ENCODE measurements at regions not wholly inside any gene's neighbourhood (a gene's known extent, or its start where the extent isn't known, plus 50 kb on each side); places are given as distances from the start of the nearest gene placed in this dataset.

DNA sequence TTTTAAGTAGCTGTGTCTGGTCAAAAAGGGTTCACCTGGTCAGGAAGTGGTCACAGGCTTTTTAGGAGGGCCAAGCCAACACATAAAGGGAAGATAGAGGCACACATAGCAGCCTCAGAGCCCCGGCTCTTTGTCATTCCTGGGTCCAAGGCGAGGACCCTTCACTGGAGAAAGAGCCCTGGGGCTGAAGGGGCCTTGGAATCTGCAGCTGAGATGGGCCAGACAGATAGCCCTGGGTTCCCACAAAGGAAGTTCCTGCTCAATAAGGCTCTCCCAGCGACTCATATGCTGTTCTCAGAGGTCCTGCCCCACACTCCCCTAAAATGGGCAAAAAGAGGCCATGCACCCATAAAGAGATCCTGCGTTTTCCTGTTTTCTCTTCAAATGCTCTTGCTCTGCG, 77.7 kb downstream of the LINC01488 start:
- peaks cover 17% of the 10 kb centered on the region for H3K4me1 ChIP-seq
- H3K27me3 ChIP-seq, result peaks cover 16% of the 10 kb centered on the region; the same call in 1 of the 2 replicates
- no peaks in the 10 kb centered on the region for H3K36me3 ChIP-seq
- no peak overlapping the region for H3K9ac ChIP-seq
- peak overlapping the region; percentile 48 for H3K4me2 ChIP-seq
- H3K27ac ChIP-seq, result no peak overlapping the region
- peaks cover 9% of the 10 kb centered on the region; the same call in 1 of the 2 replicates for H3K9me3 ChIP-seq
- no peak overlapping the region for H3K4me3 ChIP-seq
- H4K20me1 ChIP-seq, result no peaks in the 10 kb centered on the region
- TF ChIP-seq Cebpa-rat (IDR thresholded peaks at IDR 0.05), result no peak

DNA sequence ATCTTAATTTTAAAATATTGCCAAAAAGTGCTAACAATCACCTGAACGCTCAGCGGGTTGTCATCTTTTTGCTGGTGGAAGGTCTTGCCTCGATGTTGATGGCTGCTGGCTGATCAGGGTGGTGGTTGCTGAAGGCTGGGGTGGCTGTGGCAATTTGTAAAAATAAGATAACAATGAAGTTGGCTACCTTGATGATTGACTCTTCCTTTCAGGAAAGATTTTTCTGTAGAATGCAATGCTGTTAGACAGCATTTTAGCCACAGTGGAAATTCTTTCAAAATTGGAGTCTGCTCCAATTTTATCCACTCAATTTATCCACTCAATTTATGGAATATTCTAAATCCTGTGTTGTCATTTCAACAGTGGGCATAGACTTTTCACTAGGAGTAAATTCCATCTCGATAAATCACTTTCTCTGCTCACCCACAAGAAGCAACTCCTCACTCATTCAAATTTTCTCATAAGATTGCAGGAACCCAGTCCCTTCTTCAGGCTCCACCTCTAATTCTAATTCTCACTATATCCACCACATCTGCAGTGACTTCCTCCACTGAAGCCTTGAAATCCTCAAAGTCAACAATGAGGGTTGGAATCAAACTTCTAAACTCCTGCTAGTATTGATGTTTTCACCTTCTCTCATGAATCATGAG, 78.8 kb downstream of the LINC01488 start:
- peaks cover 17% of the 10 kb centered on the region for H3K4me1 ChIP-seq
- H4K20me1 ChIP-seq, result no peaks in the 10 kb centered on the region
- no peak overlapping the region for H3K4me2 ChIP-seq
- H3K4me3 ChIP-seq, result no peak overlapping the region
- H3K27me3 ChIP-seq, result peaks cover 16% of the 10 kb centered on the region; the same call in 1 of the 2 replicates
- H3K36me3 ChIP-seq, result no peaks in the 10 kb centered on the region
- no peak overlapping the region for H3K27ac ChIP-seq
- peaks cover 9% of the 10 kb centered on the region; the same call in 1 of the 2 replicates for H3K9me3 ChIP-seq
- no peak for TF ChIP-seq Cebpa-rat (IDR thresholded peaks at IDR 0.05)
- H3K9ac ChIP-seq, result no peak overlapping the region

DNA sequence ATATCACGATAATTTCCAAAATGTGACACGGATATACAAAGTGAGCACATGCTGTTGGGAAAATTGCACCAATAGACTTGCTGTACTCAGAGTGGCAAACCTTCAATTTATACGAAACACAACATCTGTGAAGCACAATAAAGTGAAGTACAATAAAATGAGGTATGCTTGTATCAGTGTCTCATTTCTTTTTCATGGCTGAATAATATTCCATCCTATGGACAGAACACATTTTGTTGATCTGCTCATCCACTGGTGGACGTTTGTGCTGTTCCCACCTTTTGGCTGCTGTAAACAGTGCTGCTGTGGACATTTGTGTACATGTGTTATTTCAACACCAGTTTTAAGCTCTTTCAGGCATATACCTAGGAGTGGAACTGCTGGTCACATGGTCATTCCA, 78.7 kb upstream of the CCND1 start:
- TF ChIP-seq Cebpa-rat (IDR thresholded peaks at IDR 0.05), result no peak
- Histone ChIP-seq H3K27me3 (peaks cover 16% of the 10 kb centered on the region; the same call in 1 of the 2 replicates), H3K4me2 (no peak overlapping the region), H3K9ac (no peak overlapping the region), H4K20me1 (no peaks in the 10 kb centered on the region), H3K36me3 (no peaks in the 10 kb centered on the region), H3K4me3 (no peak overlapping the region), H3K9me3 (peaks cover 9% of the 10 kb centered on the region; the same call in 1 of the 2 replicates), H3K4me1 (peaks cover 17% of the 10 kb centered on the region), H3K27ac (no peak overlapping the region)

DNA sequence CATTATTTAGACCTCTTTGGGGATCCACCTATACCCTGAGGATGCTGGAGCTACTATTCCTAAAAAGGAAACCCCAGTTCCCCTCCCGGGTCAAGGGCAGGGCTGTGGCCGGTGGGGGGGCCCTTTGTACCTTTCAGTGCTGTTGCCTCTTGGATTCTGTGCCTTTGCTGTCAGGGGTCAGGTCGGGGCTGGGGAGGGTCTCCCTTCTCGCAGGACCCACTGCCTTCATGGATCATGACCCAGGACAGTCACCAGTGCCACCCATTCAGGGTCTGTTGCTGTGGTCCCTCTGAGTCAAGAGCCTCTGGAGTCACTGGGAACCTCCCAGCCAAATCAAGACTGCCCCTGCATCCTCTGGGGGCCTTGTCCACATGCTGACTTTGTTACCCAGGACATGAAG, 78.1 kb upstream of the CCND1 start:
- Histone ChIP-seq H3K9me3 (peaks cover 9% of the 10 kb centered on the region; the same call in 1 of the 2 replicates), H3K36me3 (no peaks in the 10 kb centered on the region), H3K27ac (no peak overlapping the region), H3K4me2 (no peak overlapping the region), H3K4me1 (peaks cover 17% of the 10 kb centered on the region), H4K20me1 (no peaks in the 10 kb centered on the region), H3K4me3 (no peak overlapping the region), H3K9ac (no peak overlapping the region), H3K27me3 (peaks cover 16% of the 10 kb centered on the region; the same call in 1 of the 2 replicates)
- no peak for TF ChIP-seq Cebpa-rat (IDR thresholded peaks at IDR 0.05)

DNA sequence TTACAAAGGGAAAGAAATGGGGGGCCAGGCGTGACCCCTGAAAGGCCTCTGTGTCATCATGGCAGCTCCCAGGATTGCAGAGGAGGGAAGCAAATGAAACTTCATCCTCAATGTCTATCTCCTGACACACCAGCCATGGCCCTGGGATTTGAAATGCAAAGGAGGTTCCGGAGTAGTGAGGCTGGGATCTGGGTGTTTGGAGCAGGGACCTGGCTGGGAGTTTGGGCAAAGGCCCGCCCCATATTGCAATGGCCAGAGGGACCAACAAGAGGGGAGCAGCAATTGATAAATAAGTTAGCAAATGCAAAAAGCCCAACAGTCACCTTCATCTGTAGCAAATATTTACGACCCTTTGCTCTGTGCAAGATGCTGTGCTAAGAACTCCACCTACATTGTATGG, 77.7 kb upstream of the CCND1 start:
- H3K4me1 ChIP-seq, result peaks cover 12% of the 10 kb centered on the region
- H3K9ac ChIP-seq, result no peak overlapping the region
- H3K4me2 ChIP-seq, result no peak overlapping the region
- H4K20me1 ChIP-seq, result no peaks in the 10 kb centered on the region
- peaks cover 13% of the 10 kb centered on the region; the same call in 1 of the 2 replicates for H3K27me3 ChIP-seq
- H3K4me3 ChIP-seq, result no peak overlapping the region
- peaks cover 9% of the 10 kb centered on the region; the same call in 1 of the 2 replicates for H3K9me3 ChIP-seq
- H3K27ac ChIP-seq, result no peak overlapping the region
- no peak for TF ChIP-seq Cebpa-rat (IDR thresholded peaks at IDR 0.05)
- no peaks in the 10 kb centered on the region for H3K36me3 ChIP-seq

DNA sequence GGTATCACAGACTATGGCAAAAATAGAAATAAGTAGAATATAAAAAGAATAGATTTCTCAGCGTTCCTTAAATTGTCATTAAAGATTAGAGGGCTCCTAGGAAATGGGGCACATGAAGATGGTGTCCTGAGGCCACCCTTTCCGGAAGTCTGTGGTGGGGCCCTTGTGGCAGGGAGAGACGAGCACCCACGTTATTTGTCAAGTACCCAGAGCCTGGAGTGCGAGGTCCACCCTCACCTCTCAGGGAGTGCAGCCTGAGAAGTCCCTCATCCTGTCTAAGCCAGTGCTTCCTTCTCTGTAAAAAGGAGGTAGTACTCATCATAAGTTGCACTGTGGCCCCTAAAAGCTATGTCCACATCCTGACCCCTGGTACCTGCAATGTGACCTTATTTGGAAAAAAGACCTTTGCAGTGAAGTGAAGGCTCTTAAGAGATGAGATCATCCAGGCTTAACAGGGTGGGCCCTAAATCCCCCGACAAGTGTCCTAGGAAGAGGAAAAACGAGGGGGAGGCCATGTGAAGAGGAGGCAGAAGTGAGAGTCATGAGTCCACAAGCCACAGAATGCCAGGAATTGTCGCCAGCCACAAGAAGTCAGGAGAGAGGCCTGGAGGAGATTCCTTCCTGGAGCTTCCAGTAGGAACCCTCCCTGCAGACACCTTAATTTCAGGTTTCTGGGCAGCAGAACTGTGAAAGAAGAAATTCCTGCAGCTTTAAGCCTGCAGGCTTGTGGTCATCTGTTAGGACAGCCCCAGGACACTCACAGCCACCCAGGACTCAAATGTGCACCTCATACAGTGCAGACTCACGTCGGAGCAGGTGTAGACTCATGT, 76.8 kb upstream of the CCND1 start:
- Histone ChIP-seq H3K4me1 (peaks cover 4% of the 10 kb centered on the region), H4K20me1 (no peaks in the 10 kb centered on the region), H3K27me3 (peaks cover 4% of the 10 kb centered on the region; the same call in 1 of the 2 replicates), H3K4me2 (no peak overlapping the region), H3K9ac (no peak overlapping the region), H3K4me3 (no peak overlapping the region), H3K36me3 (no peaks in the 10 kb centered on the region), H3K27ac (no peak overlapping the region), H3K9me3 (peaks cover 9% of the 10 kb centered on the region; the same call in 1 of the 2 replicates)
- TF ChIP-seq Cebpa-rat (IDR thresholded peaks at IDR 0.05), result no peak

DNA sequence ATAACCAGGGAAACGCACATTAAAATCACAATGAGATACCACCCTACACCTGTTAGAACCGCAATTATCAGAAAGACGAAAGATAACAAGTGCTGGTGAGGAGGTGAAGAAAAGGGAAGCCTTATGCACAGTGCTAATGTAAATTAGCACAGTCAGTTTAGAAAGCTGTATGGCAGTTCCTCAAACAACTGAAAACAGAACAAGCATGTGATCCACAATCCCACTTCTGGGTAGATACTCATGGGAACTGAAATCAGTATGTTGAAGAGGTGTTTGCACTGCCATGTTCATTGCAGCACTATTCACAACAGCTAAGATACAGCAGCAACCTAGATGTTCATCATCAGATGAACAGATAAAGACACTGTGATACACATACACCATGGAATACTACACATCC, 75.0 kb upstream of the CCND1 start:
- no peaks in the 10 kb centered on the region for H4K20me1 ChIP-seq
- no peak for TF ChIP-seq Cebpa-rat (IDR thresholded peaks at IDR 0.05)

DNA sequence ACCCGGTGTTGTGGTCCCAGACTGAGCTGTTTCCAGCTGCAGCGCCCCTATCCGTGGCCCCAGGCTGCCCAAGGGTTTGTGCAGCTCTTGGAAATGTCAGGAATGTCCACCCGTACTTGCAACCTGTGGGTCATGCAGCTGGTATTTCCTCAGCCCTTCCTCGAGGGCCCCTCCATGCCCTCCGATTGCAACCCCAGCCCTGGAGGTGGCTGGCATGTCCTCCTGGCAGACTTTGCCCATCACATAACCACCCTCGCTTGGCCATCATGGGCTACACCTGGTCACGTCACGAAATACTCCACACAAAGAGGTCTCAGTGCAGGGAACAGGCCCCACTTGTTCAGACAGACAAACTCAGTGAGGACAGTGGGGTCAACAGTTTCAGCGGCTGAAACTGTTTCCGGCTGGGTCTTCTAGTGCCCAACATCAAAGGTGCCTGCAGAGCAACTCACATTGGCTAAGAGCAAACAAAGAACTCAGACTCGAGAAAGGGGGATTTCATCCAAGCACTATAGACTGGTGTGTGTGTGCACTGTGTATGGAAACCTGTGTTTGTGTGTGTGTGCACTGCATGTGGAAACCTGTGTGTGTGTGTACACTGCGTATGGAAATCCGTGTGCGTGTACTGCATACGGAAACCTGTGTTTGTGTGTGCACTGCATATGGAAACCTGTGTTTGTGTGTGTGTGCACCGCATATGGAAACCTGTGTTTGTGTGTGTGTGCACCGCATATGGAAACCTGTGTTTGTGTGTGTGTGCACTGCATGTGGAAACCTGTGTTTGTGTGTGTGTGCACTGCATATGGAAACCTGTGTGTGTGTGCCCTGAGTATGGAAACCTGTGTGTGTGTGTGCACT, 72.8 kb upstream of the CCND1 start:
- no peak for TF ChIP-seq Cebpa-rat (IDR thresholded peaks at IDR 0.05)
- Histone ChIP-seq H3K27ac (no peak overlapping the region), H3K4me3 (no peak overlapping the region), H3K9ac (no peak overlapping the region), H4K20me1 (no peaks in the 10 kb centered on the region), H3K4me1 (no peaks in the 10 kb centered on the region), H3K9me3 (no peaks in the 10 kb centered on the region), H3K36me3 (no peaks in the 10 kb centered on the region), H3K4me2 (no peak overlapping the region), H3K27me3 (no peaks in the 10 kb centered on the region)

More for the DNA sequence above, 75.0 kb upstream of the CCND1 start:
- H3K36me3 ChIP-seq, result no peaks in the 10 kb centered on the region
- no peaks in the 10 kb centered on the region for H3K4me1 ChIP-seq
- H3K9me3 ChIP-seq, result peaks cover 6% of the 10 kb centered on the region; the same call in 1 of the 2 replicates
- no peak overlapping the region for H3K9ac ChIP-seq
- H3K27ac ChIP-seq, result no peak overlapping the region
- H3K4me3 ChIP-seq, result no peak overlapping the region
- no peaks in the 10 kb centered on the region for H3K27me3 ChIP-seq
- H3K4me2 ChIP-seq, result no peak overlapping the region

DNA sequence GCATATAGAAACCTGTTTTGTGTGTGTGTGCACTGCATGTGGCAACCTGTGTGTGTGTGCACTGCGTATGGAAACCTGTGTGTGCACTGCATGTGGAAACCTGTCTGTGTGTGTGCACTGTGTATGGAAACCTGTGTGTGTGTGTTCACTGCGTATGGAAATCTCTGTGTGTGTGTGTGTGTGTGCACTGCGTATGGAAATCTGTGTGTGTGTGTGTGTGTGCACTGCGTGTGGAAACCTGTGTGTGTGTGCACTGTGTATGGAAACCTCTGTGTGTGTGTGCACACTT, 72.2 kb upstream of the CCND1 start:
- TF ChIP-seq Cebpa-rat (IDR thresholded peaks at IDR 0.05), result no peak
- H3K4me3 ChIP-seq, result no peak overlapping the region
- no peak overlapping the region for H3K27ac ChIP-seq
- H3K9ac ChIP-seq, result no peak overlapping the region
- no peaks in the 10 kb centered on the region for H3K9me3 ChIP-seq
- H3K36me3 ChIP-seq, result no peaks in the 10 kb centered on the region
- no peaks in the 10 kb centered on the region for H3K4me1 ChIP-seq
- no peaks in the 10 kb centered on the region for H3K27me3 ChIP-seq
- H3K4me2 ChIP-seq, result no peak overlapping the region
- no peaks in the 10 kb centered on the region for H4K20me1 ChIP-seq
